NT2/D1 (cell line): ENCODE measurements at regions not wholly inside any gene's neighbourhood (a gene's known extent, or its start where the extent isn't known, plus 50 kb on each side); places are given as distances from the start of the nearest gene placed in this dataset.

Source experiments
- DNase-seq: peaks from one replicate; pipeline ENCODE4 v3.0.0-alpha.2; 2011; ENCODE audit warnings: low read depth, low spot score
- H3K27me3 ChIP-seq: 2 replicates; pipeline ENCODE4 v1.6.0; 2011; ENCODE audit warnings: mild to moderate bottlenecking; ENCODE audit not compliant: insufficient read length, insufficient read depth
- H3K36me3 ChIP-seq: 2 replicates; pipeline ENCODE4 v1.6.1; 2011; ENCODE audit warnings: mild to moderate bottlenecking, low read length, mixed read lengths; ENCODE audit not compliant: insufficient read depth, insufficient read length
- H3K4me1 ChIP-seq: 2 replicates; pipeline ENCODE4 v1.5.1; 2011; ENCODE audit not compliant: insufficient read depth, insufficient read length
- H3K4me3 ChIP-seq: 2 replicates; pipeline ENCODE4 v1.5.1; 2011; ENCODE audit warnings: low read depth; ENCODE audit not compliant: insufficient read length
- H3K9ac ChIP-seq: 2 replicates; pipeline ENCODE4 v1.6.0; 2011; ENCODE audit warnings: low read depth; ENCODE audit not compliant: insufficient read length
- H3K9me3 ChIP-seq: 2 replicates; pipeline ENCODE4 v1.5.1; 2011; ENCODE audit warnings: mild to moderate bottlenecking, low read length; ENCODE audit not compliant: insufficient read depth
- SUZ12 ChIP-seq: IDR thresholded peaks from 2 replicates; pipeline ENCODE4 v1.6.1; 2011; ENCODE audit not compliant: insufficient read length, insufficient read depth; ENCODE audit errors: extremely low read depth
- YY1 ChIP-seq: IDR thresholded peaks from 2 replicates; pipeline ENCODE4 v1.6.1; 2011; ENCODE audit not compliant: insufficient read length, insufficient read depth
- ZNF274 ChIP-seq: IDR thresholded peaks from 2 replicates; pipeline ENCODE4 v1.6.1; 2011; ENCODE audit warnings: mild to moderate bottlenecking, low read depth, low read length

- H3K4me3 ChIP-seq, result no peak overlapping the region
- no peak overlapping the region for H3K9ac ChIP-seq
- no peaks in the 10 kb centered on the region for H3K27me3 ChIP-seq
- TF ChIP-seq ZNF274 (no peak), SUZ12 (no peak), YY1 (no peak)
- no peak for DNase-seq
- H3K4me1 ChIP-seq, result peaks cover 7% of the 10 kb centered on the region
- no peaks in the 10 kb centered on the region for H3K36me3 ChIP-seq
- no peaks in the 10 kb centered on the region for H3K9me3 ChIP-seq
Measured at GRCh38 chr2:239504643-239505235, 103.9 kb upstream of the HDAC4 start.

DNA sequence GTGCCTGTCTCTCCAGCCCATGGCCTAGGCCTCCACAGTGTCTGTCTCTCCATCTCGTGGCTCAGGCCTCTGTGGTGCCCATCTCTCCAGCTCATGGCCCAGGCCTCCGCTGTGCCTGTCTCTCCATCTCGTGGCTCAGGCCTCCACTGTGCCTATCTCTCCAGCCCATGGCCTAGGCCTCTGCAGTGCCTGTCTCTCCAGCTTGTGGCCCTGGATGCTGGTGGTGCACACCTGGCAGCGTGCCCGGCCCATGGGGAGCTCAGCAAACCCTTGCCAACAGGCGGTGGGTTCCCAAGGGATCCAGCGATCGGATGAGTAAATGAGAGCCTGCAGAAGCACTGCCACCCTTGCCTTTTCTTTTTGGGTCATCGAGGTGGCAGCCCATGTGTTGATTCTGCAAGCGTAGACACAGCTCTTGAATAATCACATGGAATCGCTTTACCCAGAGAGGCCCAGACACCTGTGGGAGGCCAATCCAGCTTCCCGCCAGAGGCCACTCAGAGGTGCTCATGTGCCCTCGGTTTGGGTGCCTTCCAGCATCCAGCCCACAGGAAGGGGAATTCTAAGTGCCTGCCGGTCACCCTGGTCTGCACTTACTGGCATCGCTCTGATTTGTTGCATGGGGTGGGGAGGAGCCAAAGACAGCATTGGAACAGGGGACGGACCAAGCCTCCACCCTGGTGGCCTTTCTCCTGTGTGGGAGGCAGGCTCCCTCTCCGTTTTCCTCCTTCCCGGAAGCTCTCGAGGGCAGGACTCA, 101.8 kb upstream of the HDAC4 start:
- no peak for TF ChIP-seq YY1
- TF ChIP-seq ZNF274, result no peak
- TF ChIP-seq SUZ12, result no peak
- H3K4me1 ChIP-seq, result peaks cover 7% of the 10 kb centered on the region
- no peaks in the 10 kb centered on the region for H3K27me3 ChIP-seq
- no peak for DNase-seq
- H3K36me3 ChIP-seq, result no peaks in the 10 kb centered on the region
- H3K9me3 ChIP-seq, result no peaks in the 10 kb centered on the region
- H3K9ac ChIP-seq, result no peak overlapping the region
- H3K4me3 ChIP-seq, result no peak overlapping the region

DNA sequence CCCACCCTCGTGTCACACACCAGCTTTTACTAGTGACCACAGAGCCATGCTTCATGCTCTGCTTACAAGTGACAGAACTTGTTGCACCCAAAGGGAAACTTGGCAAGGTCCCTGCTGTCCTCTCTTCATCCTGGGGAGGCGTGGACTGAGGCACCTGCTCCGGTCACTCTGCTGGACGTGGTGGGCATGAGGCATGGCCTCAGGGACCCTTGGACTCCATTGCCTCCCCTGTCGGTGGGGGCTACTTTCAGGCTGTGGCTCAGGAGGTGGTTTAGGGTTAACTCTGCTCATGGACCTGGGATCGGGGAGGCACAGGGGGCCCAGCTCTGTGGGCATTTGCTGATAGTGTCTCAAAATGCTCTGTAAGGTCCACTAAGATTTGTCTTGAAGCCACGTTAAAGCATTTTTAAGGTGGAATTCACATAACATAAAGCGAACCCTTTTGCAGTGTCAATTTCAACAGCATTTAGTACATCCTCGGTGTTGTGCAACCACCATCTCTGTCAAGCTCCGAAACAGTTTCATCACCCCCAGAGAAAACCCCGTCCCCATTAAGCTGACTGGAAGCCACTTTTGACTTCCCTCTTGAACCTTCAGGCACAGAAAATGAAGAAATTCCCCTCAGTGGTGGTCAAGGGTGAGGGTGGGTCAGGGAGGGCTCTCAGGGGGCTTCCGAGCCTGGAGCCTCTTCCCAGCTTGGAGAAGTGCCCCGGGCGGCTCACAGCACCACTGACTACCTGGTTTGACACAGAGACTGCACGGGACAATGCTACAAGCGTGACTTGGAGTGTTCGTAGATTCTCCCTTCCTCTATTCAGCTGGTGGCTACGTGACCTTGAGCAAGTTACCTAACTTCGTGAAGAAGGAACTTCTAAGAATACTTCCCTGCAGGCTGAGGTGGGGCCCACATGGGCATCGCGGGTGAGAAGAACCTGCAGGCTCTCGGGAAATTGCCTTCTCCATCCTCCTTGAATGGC, 100.0 kb upstream of the HDAC4 start:
- TF ChIP-seq SUZ12 (no peak), YY1 (no peak), ZNF274 (no peak)
- Histone ChIP-seq H3K36me3 (no peaks in the 10 kb centered on the region), H3K9me3 (peaks cover 7% of the 10 kb centered on the region; the same call in 1 of the 2 replicates), H3K4me1 (peaks cover 5% of the 10 kb centered on the region), H3K9ac (no peak overlapping the region), H3K4me3 (no peak overlapping the region), H3K27me3 (no peaks in the 10 kb centered on the region)
- DNase-seq, result no peak

DNA sequence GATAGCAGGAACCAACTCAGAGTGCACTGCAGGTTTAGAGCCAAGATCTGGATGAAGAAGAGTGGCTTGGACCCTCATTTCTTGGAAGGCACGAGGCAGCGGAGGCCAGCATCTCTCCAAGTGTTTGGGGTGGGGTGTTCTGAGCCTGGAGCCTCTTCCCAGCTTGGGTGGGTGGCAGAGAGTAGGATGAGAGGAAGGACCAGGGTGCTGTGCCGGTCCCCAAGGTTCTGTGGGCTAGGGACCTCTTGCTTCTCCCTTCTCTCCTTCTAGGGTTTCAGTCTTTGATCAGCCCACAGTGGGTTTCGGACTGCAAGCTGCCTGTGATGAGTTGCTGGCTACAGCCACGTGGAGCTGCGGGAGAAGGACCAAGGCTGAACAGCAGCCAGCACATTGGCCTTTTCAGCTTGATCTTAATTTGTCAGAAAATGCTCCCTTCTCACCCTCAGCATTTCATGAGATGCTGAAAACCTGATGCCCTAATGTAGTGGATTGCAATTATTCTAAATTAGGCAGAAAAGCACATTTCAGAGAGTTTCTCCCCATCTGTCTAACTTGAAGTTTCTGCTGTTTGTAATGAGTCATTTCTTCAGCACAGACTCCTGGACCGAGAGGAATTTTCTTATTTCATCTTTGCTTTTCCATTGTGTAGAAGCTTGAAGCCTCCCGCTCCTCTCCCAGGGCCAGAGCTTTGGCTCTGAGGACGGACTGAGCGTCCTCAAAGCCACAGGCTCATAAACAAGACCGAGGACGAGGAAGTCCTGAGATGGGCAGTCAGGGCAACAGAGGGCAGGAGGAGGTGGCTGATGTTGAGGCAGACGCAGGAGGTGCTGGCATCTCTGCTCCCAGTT, 99.1 kb upstream of the HDAC4 start:
- H3K4me3 ChIP-seq, result no peak overlapping the region
- DNase-seq, result no peak
- TF ChIP-seq ZNF274 (no peak), SUZ12 (no peak), YY1 (no peak)
- no peaks in the 10 kb centered on the region for H3K27me3 ChIP-seq
- H3K9me3 ChIP-seq, result peaks cover 7% of the 10 kb centered on the region; the same call in 1 of the 2 replicates
- H3K36me3 ChIP-seq, result no peaks in the 10 kb centered on the region
- no peak overlapping the region for H3K9ac ChIP-seq
- H3K4me1 ChIP-seq, result no peaks in the 10 kb centered on the region

GRCh38 chr2:239498981-239499634, 98.3 kb upstream of the HDAC4 start:
- Histone ChIP-seq H3K9ac (no peak overlapping the region), H3K9me3 (peaks cover 7% of the 10 kb centered on the region; the same call in 1 of the 2 replicates), H3K36me3 (no peaks in the 10 kb centered on the region), H3K27me3 (no peaks in the 10 kb centered on the region), H3K4me1 (no peaks in the 10 kb centered on the region), H3K4me3 (no peak overlapping the region)
- no peak for DNase-seq
- no peak for TF ChIP-seq SUZ12
- no peak for TF ChIP-seq YY1
- no peak for TF ChIP-seq ZNF274

DNA sequence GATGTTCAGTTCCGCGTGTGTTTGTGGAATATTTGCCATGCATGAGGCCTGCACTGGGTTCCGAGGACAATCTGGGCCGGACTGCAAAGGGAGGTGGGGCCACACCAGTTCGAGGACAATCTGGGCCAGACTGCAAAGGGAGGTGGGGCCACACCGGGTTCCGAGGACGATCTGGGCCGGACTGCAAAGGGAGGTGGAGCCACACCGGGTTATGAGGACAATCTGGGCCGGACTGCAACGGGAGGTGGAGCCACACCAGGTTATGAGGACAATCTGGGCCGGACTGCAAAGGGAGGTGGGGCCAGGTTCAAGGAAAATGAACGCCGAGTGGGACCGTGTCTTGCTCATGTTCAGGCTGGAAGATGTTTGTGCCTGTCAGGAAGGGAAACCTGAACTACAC, 97.8 kb upstream of the HDAC4 start:
- no peaks in the 10 kb centered on the region for H3K4me1 ChIP-seq
- H3K36me3 ChIP-seq, result no peaks in the 10 kb centered on the region
- no peak overlapping the region for H3K9ac ChIP-seq
- H3K27me3 ChIP-seq, result no peaks in the 10 kb centered on the region
- H3K9me3 ChIP-seq, result peaks cover 7% of the 10 kb centered on the region; the same call in 1 of the 2 replicates
- H3K4me3 ChIP-seq, result no peak overlapping the region
- no peak for TF ChIP-seq SUZ12
- TF ChIP-seq YY1, result no peak
- TF ChIP-seq ZNF274, result no peak
- no peak for DNase-seq
